ENCODE measurements at regions not wholly inside any gene's neighbourhood (a gene's known extent, or its start where the extent isn't known, plus 50 kb on each side); places are given as distances from the start of the nearest gene placed in this dataset.

DNA sequence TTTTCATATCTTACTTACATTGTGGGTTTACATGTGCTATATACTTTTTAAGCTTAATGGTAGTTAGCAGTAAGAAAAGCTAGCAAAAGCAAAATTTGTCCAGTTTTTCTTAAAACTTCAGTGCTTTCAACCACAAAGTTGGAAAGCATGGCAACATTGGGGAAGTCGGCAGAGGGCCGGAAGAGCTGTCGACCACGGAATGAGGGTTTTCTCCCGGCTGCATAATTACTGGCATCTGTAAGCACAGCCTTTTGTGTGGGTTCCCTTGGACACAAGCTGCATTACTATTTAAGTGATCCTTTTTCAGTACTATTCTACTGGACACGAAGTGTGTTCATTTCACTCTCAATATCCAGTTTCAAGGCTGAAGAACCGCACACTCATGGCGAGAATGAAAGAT is 560.4 kb downstream of the ANKRD50 start:
- TF ChIP-seq, protein P1, sequence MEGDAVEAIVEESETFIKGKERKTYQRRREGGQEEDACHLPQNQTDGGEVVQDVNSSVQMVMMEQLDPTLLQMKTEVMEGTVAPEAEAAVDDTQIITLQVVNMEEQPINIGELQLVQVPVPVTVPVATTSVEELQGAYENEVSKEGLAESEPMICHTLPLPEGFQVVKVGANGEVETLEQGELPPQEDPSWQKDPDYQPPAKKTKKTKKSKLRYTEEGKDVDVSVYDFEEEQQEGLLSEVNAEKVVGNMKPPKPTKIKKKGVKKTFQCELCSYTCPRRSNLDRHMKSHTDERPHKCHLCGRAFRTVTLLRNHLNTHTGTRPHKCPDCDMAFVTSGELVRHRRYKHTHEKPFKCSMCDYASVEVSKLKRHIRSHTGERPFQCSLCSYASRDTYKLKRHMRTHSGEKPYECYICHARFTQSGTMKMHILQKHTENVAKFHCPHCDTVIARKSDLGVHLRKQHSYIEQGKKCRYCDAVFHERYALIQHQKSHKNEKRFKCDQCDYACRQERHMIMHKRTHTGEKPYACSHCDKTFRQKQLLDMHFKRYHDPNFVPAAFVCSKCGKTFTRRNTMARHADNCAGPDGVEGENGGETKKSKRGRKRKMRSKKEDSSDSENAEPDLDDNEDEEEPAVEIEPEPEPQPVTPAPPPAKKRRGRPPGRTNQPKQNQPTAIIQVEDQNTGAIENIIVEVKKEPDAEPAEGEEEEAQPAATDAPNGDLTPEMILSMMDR (IDR thresholded peaks at IDR 0.05; ENCODE audit: borderline replicate concordance, extremely low read depth, insufficient read depth) = no peak
- no peaks in the 10 kb centered on the region for H3K36me3 ChIP-seq (ENCODE audit: control insufficient read depth in 2 of 3, insufficient read depth in 3 of 3, low read length in 3 of 3)
- intact Hi-C loops (cut with DNase I) = no loop called here
- H3K27me3 ChIP-seq (ENCODE audit: control insufficient read depth, insufficient read depth, low read length) = no peaks in the 10 kb centered on the region
- no peak overlapping the region for H3K27ac ChIP-seq (ENCODE audit: low read depth in 2 of 2, low read length in 2 of 2)
- no peak overlapping the region for H3K9ac ChIP-seq (ENCODE audit: low read length in 3 of 3)
- no peak for DNase-seq
- no peak for FAIRE-seq
- no peaks in the 10 kb centered on the region for H3K9me3 ChIP-seq (ENCODE audit: control insufficient read depth in 2 of 3, insufficient read depth in 1 of 3, low read length in 3 of 3)
- H3K4me3 ChIP-seq (ENCODE audit: low read length in 3 of 3) = no peak overlapping the region
- no peaks in the 10 kb centered on the region for H3K4me1 ChIP-seq (ENCODE audit: control insufficient read depth in 2 of 3, insufficient read depth in 2 of 3, low read depth in 1 of 3, low read length in 3 of 3)

DNA sequence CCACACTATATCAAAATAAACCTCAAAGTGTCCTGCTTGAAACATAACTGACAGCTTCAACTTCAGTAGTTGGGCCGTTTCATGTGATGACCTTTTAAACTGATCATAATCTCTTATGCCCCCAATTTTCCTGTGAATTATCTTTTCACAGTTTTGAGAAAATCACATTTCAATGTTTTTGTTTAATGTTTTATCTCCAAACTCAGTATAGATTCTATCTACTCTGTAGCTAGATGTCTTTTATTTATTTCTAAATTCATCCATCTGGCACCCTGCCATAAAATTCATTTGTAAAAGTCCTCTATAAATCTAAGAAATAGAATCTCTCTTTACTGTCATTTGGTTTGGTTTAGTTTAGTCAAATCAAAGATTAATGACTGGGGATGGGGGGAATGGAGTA is 557.3 kb downstream of the ANKRD50 start:
- no peak overlapping the region for H3K27ac ChIP-seq (ENCODE audit: low read depth in 2 of 2, low read length in 2 of 2)
- TF ChIP-seq, protein P1 (IDR thresholded peaks at IDR 0.05; ENCODE audit: borderline replicate concordance, extremely low read depth, insufficient read depth) = no peak
- intact Hi-C loops (cut with DNase I) = no loop called here
- H3K27me3 ChIP-seq (ENCODE audit: control insufficient read depth, insufficient read depth, low read length) = no peaks in the 10 kb centered on the region
- no peaks in the 10 kb centered on the region for H3K4me1 ChIP-seq (ENCODE audit: control insufficient read depth in 2 of 3, insufficient read depth in 2 of 3, low read depth in 1 of 3, low read length in 3 of 3)
- no peak overlapping the region for H3K9ac ChIP-seq (ENCODE audit: low read length in 3 of 3)
- no peak for DNase-seq
- no peaks in the 10 kb centered on the region for H3K9me3 ChIP-seq (ENCODE audit: control insufficient read depth in 2 of 3, insufficient read depth in 1 of 3, low read length in 3 of 3)
- H3K36me3 ChIP-seq (ENCODE audit: control insufficient read depth in 2 of 3, insufficient read depth in 3 of 3, low read length in 3 of 3) = no peaks in the 10 kb centered on the region
- no peak overlapping the region for H3K4me3 ChIP-seq (ENCODE audit: low read length in 3 of 3)
- no peak for FAIRE-seq

DNA sequence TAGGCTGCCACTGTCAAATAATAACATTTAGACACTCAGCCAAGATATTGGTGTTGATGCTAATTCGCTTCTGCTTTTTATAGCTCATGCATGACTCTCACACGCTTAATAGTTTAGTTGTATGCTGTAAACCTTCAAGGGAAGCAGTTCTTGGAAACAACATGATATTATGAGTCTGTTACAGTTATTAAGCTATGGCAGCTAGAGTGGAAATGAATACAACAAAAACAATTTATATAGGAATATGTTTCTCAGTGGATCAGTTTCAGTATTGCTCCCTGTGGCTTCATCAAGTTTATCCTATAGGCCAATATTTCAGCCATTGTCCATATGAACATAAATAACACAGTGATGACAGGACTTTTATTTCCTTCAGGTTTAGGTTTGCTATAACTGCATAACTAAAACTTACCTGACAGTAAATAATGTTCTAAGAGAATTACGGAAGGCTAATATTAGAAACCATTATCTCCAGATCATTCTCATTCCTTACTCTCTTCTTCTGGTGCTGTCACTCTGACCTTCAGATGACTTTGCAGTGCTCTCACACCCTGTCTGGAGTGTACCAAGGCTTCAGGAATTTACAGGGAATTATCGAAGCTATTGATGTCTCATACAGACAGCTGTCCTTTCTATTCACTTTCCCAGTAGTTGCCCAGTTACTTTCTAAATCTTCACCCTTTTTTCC is 555.0 kb downstream of the ANKRD50 start:
- no peak overlapping the region for H3K4me3 ChIP-seq (ENCODE audit: low read length in 3 of 3)
- TF ChIP-seq, protein P1 (IDR thresholded peaks at IDR 0.05; ENCODE audit: borderline replicate concordance, extremely low read depth, insufficient read depth) = no peak
- no peaks in the 10 kb centered on the region for H3K4me1 ChIP-seq (ENCODE audit: control insufficient read depth in 2 of 3, insufficient read depth in 2 of 3, low read depth in 1 of 3, low read length in 3 of 3)
- H3K9me3 ChIP-seq (ENCODE audit: control insufficient read depth in 2 of 3, insufficient read depth in 1 of 3, low read length in 3 of 3) = no peaks in the 10 kb centered on the region
- intact Hi-C loops (cut with DNase I) = no loop called here
- no peak overlapping the region for H3K27ac ChIP-seq (ENCODE audit: low read depth in 2 of 2, low read length in 2 of 2)
- no peak for FAIRE-seq
- H3K9ac ChIP-seq (ENCODE audit: low read length in 3 of 3) = no peak overlapping the region
- H3K36me3 ChIP-seq (ENCODE audit: control insufficient read depth in 2 of 3, insufficient read depth in 3 of 3, low read length in 3 of 3) = no peaks in the 10 kb centered on the region
- no peak for DNase-seq
- H3K27me3 ChIP-seq (ENCODE audit: control insufficient read depth, insufficient read depth, low read length) = no peaks in the 10 kb centered on the region

- Histone ChIP-seq H3K4me3 (ENCODE audit: low read length in 3 of 3) (no peak overlapping the region), H3K9me3 (ENCODE audit: control insufficient read depth in 2 of 3, insufficient read depth in 1 of 3, low read length in 3 of 3) (no peaks in the 10 kb centered on the region), H3K9ac (ENCODE audit: low read length in 3 of 3) (no peak overlapping the region), H3K27ac (ENCODE audit: low read depth in 2 of 2, low read length in 2 of 2) (no peak overlapping the region), H3K27me3 (ENCODE audit: control insufficient read depth, insufficient read depth, low read length) (no peaks in the 10 kb centered on the region), H3K36me3 (ENCODE audit: control insufficient read depth in 2 of 3, insufficient read depth in 3 of 3, low read length in 3 of 3) (no peaks in the 10 kb centered on the region), H3K4me1 (ENCODE audit: control insufficient read depth in 2 of 3, insufficient read depth in 2 of 3, low read depth in 1 of 3, low read length in 3 of 3) (no peaks in the 10 kb centered on the region)
- FAIRE-seq (no peak), DNase-seq (no peak)
- intact Hi-C loops (cut with DNase I) = no loop called here
- TF ChIP-seq, protein P1 (IDR thresholded peaks at IDR 0.05; ENCODE audit: borderline replicate concordance, extremely low read depth, insufficient read depth) = no peak
Measured at GRCh38 chr4:124163401-124163800, 549.1 kb downstream of the ANKRD50 start.
